ENCODE measurements at regions not wholly inside any gene's neighbourhood (a gene's known extent, or its start where the extent isn't known, plus 50 kb on each side); places are given as distances from the start of the nearest gene placed in this dataset.
A peak's percentile ranks its signal among the peaks of the same experiment; 100 is the strongest.

- no peak for TF ChIP-seq ZNF121 (CRISPR knock-in tag; IDR thresholded peaks at IDR 0.05)
Measured at GRCh38 chr18:24725644-24726415, 265.4 kb downstream of the HRH4 start (continued).

- H3K4me3 Mint-ChIP-seq = no peak overlapping the region
- H3K4me1 Mint-ChIP-seq = peaks cover 8% of the 10 kb centered on the region
- CTCF ChIA-PET = interaction anchor here (0.6 to 5.9 kb wide), 37 partner anchors 9 to 654 kb away, joined by 3 to 103 read pairs (median 4); no protein-coding TSS in a partner anchor
- ATAC-seq = peak; percentile 77
- POLR2A ChIA-PET = interaction anchor here (0.6 to 1.7 kb wide), 2 partner anchors 183 to 287 kb away, joined by 3 to 4 read pairs; no protein-coding TSS in a partner anchor
- H3K9me3 Mint-ChIP-seq = no peaks in the 10 kb centered on the region
- DNase-seq (ENCODE audit: low spot score) = peak; percentile 71
- no peak for TF ChIP-seq FOXJ3 (CRISPR knock-in tag; IDR thresholded peaks at IDR 0.05; ENCODE audit: borderline replicate concordance)
- TF ChIP-seq, protein P1, sequence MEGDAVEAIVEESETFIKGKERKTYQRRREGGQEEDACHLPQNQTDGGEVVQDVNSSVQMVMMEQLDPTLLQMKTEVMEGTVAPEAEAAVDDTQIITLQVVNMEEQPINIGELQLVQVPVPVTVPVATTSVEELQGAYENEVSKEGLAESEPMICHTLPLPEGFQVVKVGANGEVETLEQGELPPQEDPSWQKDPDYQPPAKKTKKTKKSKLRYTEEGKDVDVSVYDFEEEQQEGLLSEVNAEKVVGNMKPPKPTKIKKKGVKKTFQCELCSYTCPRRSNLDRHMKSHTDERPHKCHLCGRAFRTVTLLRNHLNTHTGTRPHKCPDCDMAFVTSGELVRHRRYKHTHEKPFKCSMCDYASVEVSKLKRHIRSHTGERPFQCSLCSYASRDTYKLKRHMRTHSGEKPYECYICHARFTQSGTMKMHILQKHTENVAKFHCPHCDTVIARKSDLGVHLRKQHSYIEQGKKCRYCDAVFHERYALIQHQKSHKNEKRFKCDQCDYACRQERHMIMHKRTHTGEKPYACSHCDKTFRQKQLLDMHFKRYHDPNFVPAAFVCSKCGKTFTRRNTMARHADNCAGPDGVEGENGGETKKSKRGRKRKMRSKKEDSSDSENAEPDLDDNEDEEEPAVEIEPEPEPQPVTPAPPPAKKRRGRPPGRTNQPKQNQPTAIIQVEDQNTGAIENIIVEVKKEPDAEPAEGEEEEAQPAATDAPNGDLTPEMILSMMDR (IDR thresholded peaks at IDR 0.05) = peak; percentile 77
- no peak for TF ChIP-seq ZNF416 (CRISPR knock-in tag; IDR thresholded peaks at IDR 0.05)
- H3K36me3 Mint-ChIP-seq = no peaks in the 10 kb centered on the region
- no peak overlapping the region for H3K27ac Mint-ChIP-seq
- H3K27me3 Mint-ChIP-seq (ENCODE audit: low read depth) = no peaks in the 10 kb centered on the region; the same call in 1 of the 2 replicates
Measured at GRCh38 chr18:24726727-24727492, 266.5 kb downstream of the HRH4 start.

DNA sequence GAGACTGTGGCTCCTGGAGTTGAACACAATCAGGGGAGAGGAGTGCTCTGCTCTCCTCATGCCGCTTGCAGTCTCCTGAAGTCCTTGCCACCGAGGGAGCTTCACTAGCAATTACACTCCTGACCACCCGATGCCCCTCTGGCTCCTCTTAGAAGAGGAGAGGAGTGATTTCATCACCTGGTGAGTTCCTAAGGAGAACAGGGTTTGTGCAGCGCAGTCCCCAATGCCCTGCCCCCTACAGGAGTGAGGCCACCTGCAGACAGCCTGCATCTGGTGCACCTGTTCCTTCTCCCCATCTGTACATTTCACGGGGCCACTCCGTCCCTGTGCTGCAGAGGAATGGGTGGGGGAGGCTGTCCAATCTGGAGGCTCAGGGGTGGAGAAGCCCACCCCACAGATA, 267.2 kb downstream of the HRH4 start:
- TF ChIP-seq FOXK1 (CRISPR knock-in tag; IDR thresholded peaks at IDR 0.05) = no peak
- TF ChIP-seq, protein P2, sequence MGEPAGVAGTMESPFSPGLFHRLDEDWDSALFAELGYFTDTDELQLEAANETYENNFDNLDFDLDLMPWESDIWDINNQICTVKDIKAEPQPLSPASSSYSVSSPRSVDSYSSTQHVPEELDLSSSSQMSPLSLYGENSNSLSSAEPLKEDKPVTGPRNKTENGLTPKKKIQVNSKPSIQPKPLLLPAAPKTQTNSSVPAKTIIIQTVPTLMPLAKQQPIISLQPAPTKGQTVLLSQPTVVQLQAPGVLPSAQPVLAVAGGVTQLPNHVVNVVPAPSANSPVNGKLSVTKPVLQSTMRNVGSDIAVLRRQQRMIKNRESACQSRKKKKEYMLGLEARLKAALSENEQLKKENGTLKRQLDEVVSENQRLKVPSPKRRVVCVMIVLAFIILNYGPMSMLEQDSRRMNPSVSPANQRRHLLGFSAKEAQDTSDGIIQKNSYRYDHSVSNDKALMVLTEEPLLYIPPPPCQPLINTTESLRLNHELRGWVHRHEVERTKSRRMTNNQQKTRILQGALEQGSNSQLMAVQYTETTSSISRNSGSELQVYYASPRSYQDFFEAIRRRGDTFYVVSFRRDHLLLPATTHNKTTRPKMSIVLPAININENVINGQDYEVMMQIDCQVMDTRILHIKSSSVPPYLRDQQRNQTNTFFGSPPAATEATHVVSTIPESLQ (CRISPR knock-in tag; IDR thresholded peaks at IDR 0.05) = no peak
- no peak for TF ChIP-seq PRRX2 (CRISPR knock-in tag; IDR thresholded peaks at IDR 0.05)
- TF ChIP-seq, protein P3, sequence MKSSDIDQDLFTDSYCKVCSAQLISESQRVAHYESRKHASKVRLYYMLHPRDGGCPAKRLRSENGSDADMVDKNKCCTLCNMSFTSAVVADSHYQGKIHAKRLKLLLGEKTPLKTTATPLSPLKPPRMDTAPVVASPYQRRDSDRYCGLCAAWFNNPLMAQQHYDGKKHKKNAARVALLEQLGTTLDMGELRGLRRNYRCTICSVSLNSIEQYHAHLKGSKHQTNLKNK (CRISPR knock-in tag; IDR thresholded peaks at IDR 0.05) = no peak
- no peak for TF ChIP-seq TEAD4 (CRISPR knock-in tag; IDR thresholded peaks at IDR 0.05)
- no peak for TF ChIP-seq ZNF416 (CRISPR knock-in tag; IDR thresholded peaks at IDR 0.05)
- no peak for TF ChIP-seq E2F5 (CRISPR knock-in tag; IDR thresholded peaks at IDR 0.05)
- no peak for TF ChIP-seq SP1 (CRISPR knock-in tag; conservative IDR thresholded peaks at IDR 0.05)
- TF ChIP-seq MYBL2 (CRISPR knock-in tag; IDR thresholded peaks at IDR 0.05) = no peak
- TF ChIP-seq, protein P4, sequence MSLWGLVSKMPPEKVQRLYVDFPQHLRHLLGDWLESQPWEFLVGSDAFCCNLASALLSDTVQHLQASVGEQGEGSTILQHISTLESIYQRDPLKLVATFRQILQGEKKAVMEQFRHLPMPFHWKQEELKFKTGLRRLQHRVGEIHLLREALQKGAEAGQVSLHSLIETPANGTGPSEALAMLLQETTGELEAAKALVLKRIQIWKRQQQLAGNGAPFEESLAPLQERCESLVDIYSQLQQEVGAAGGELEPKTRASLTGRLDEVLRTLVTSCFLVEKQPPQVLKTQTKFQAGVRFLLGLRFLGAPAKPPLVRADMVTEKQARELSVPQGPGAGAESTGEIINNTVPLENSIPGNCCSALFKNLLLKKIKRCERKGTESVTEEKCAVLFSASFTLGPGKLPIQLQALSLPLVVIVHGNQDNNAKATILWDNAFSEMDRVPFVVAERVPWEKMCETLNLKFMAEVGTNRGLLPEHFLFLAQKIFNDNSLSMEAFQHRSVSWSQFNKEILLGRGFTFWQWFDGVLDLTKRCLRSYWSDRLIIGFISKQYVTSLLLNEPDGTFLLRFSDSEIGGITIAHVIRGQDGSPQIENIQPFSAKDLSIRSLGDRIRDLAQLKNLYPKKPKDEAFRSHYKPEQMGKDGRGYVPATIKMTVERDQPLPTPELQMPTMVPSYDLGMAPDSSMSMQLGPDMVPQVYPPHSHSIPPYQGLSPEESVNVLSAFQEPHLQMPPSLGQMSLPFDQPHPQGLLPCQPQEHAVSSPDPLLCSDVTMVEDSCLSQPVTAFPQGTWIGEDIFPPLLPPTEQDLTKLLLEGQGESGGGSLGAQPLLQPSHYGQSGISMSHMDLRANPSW (CRISPR knock-in tag; conservative IDR thresholded peaks at IDR 0.05; ENCODE audit: low read depth) = no peak
- TF ChIP-seq, protein P5, sequence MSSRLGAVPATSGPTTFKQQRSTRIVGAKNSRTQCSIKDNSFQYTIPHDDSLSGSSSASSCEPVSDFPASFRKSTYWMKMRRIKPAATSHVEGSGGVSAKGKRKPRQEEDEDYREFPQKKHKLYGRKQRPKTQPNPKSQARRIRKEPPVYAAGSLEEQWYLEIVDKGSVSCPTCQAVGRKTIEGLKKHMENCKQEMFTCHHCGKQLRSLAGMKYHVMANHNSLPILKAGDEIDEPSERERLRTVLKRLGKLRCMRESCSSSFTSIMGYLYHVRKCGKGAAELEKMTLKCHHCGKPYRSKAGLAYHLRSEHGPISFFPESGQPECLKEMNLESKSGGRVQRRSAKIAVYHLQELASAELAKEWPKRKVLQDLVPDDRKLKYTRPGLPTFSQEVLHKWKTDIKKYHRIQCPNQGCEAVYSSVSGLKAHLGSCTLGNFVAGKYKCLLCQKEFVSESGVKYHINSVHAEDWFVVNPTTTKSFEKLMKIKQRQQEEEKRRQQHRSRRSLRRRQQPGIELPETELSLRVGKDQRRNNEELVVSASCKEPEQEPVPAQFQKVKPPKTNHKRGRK (CRISPR knock-in tag; IDR thresholded peaks at IDR 0.05; ENCODE audit: borderline replicate concordance) = no peak
- no peak for TF ChIP-seq MAX (CRISPR knock-in tag; IDR thresholded peaks at IDR 0.05)
- CTCF ChIA-PET = interaction anchor here (1.4 to 5.9 kb wide), 6 partner anchors 9 to 653 kb away, joined by 3 to 103 read pairs (median 12); no protein-coding TSS in a partner anchor

More for the DNA sequence above, 267.2 kb downstream of the HRH4 start:
- H3K9me3 Mint-ChIP-seq = no peaks in the 10 kb centered on the region
- peaks cover 9% of the 10 kb centered on the region for H3K4me1 Mint-ChIP-seq
- no peak overlapping the region for H3K4me3 Mint-ChIP-seq
- no peaks in the 10 kb centered on the region; the same call in 1 of the 2 replicates for H3K27me3 Mint-ChIP-seq (ENCODE audit: low read depth)
- ATAC-seq (peak; percentile 46), DNase-seq (ENCODE audit: low spot score) (peak; percentile 13)
- no peaks in the 10 kb centered on the region for H3K36me3 Mint-ChIP-seq
- H3K27ac Mint-ChIP-seq = no peak overlapping the region
- POLR2A ChIA-PET = no interaction called here

All from WTC11 (cell line).